ENCODE measurements at regions not wholly inside any gene's neighbourhood (a gene's known extent, or its start where the extent isn't known, plus 50 kb on each side); places are given as distances from the start of the nearest gene placed in this dataset.
"Not testable (repeated sequence)": the region's sequence is repeated elsewhere in the genome, so short reads cannot be mapped to it uniquely, and the experiment has no call there.

GRCh38 chr4:114103908-114104307 is 124.5 kb upstream of the ARSJ start:
- DNase-seq: no peak
- Mint-ChIP-seq H3K36me3 (no peaks in the 10 kb centered on the region), H3K9me3 (no peaks in the 10 kb centered on the region), H3K27me3 (peaks cover 4 to 15% (median 6%) of the 10 kb centered on the region in 3 donors), H3K27ac (no peak overlapping the region), H3K4me1 (no peaks in the 10 kb centered on the region), H3K4me3 (no peak overlapping the region)
- no peak for ATAC-seq (ENCODE audit: low read depth in 2 of 2)

- DNase-seq (no peak), ATAC-seq (ENCODE audit: low read depth in 2 of 2) (no peak)
- no peak overlapping the region for H3K4me3 Mint-ChIP-seq
- no peaks in the 10 kb centered on the region for H3K36me3 Mint-ChIP-seq
- H3K4me1 Mint-ChIP-seq: no peaks in the 10 kb centered on the region
- peaks cover 0 to 8% (median 6%) of the 10 kb centered on the region in 3 donors for H3K27me3 Mint-ChIP-seq
- H3K27ac Mint-ChIP-seq: peak overlapping the region in 2 of 6 donors; percentile 36 to 53
- no peaks in the 10 kb centered on the region for H3K9me3 Mint-ChIP-seq
Observed at GRCh38 chr4:114108869-114109268, 129.4 kb upstream of the ARSJ start.

- no peak for ATAC-seq (ENCODE audit: low read depth in 2 of 2)
- no peaks in the 10 kb centered on the region for H3K36me3 Mint-ChIP-seq
- H3K27ac Mint-ChIP-seq: no peak overlapping the region
- no peak for DNase-seq
- no peaks in the 10 kb centered on the region for H3K4me1 Mint-ChIP-seq
- peaks cover 0 to 3% (median 2%) of the 10 kb centered on the region in 3 donors for H3K27me3 Mint-ChIP-seq
- no peaks in the 10 kb centered on the region for H3K9me3 Mint-ChIP-seq
- H3K4me3 Mint-ChIP-seq: no peak overlapping the region
Observed at GRCh38 chr4:114109776-114110175, 130.3 kb upstream of the ARSJ start.

- no peaks in the 10 kb centered on the region for H3K9me3 Mint-ChIP-seq
- H3K27ac Mint-ChIP-seq: no peak overlapping the region
- H3K36me3 Mint-ChIP-seq: no peaks in the 10 kb centered on the region
- H3K27me3 Mint-ChIP-seq: no peaks in the 10 kb centered on the region
- H3K4me1 Mint-ChIP-seq: no peaks in the 10 kb centered on the region
- DNase-seq (no peak), ATAC-seq (ENCODE audit: low read depth in 2 of 2) (no peak)
- H3K4me3 Mint-ChIP-seq: no peak overlapping the region
Observed at GRCh38 chr4:114115526-114115925, 136.1 kb upstream of the ARSJ start.

- no peak for ATAC-seq (ENCODE audit: low read depth in 2 of 2)
- Mint-ChIP-seq H3K36me3 (no peaks in the 10 kb centered on the region), H3K4me1 (no peaks in the 10 kb centered on the region), H3K9me3 (no peaks in the 10 kb centered on the region), H3K27me3 (no peaks in the 10 kb centered on the region), H3K27ac (no peak overlapping the region), H3K4me3 (no peak overlapping the region)
- DNase-seq: no peak
Observed at GRCh38 chr4:114116861-114117260, 137.4 kb upstream of the ARSJ start.

- Mint-ChIP-seq H3K27ac (no peak overlapping the region), H3K27me3 (peaks cover 0 to 12% (median 0%) of the 10 kb centered on the region in 3 donors), H3K9me3 (peaks cover 0 to 18% (median 5%) of the 10 kb centered on the region in 7 donors), H3K4me3 (no peak overlapping the region), H3K36me3 (no peaks in the 10 kb centered on the region), H3K4me1 (no peaks in the 10 kb centered on the region)
- DNase-seq (no peak), ATAC-seq (ENCODE audit: low read depth in 2 of 2) (no peak)
Observed at GRCh38 chr4:114121221-114121620, 141.8 kb upstream of the ARSJ start.

GRCh38 chr4:114132199-114132598 is 152.8 kb upstream of the ARSJ start:
- Mint-ChIP-seq H3K9me3 (peaks cover 0 to 6% (median 0%) of the 10 kb centered on the region in 7 donors), H3K36me3 (no peaks in the 10 kb centered on the region), H3K27me3 (peaks cover 5 to 18% (median 8%) of the 10 kb centered on the region in 3 donors), H3K4me1 (no peaks in the 10 kb centered on the region), H3K27ac (no peak overlapping the region), H3K4me3 (no peak overlapping the region)
- ATAC-seq (ENCODE audit: low read depth in 2 of 2) (no peak), DNase-seq (no peak)

- H3K4me3 Mint-ChIP-seq: no peak overlapping the region
- peaks cover 5 to 12% (median 8%) of the 10 kb centered on the region in 3 donors for H3K27me3 Mint-ChIP-seq
- no peaks in the 10 kb centered on the region for H3K36me3 Mint-ChIP-seq
- ATAC-seq (ENCODE audit: low read depth in 2 of 2) (peak in 1 of 2 donors; percentile 49), DNase-seq (no peak)
- peaks cover 0 to 6% (median 0%) of the 10 kb centered on the region in 7 donors for H3K9me3 Mint-ChIP-seq
- no peaks in the 10 kb centered on the region for H3K4me1 Mint-ChIP-seq
- no peak overlapping the region for H3K27ac Mint-ChIP-seq
Observed at GRCh38 chr4:114132830-114133229, 153.4 kb upstream of the ARSJ start.

GRCh38 chr4:114136069-114136468 is 156.6 kb upstream of the ARSJ start:
- no peaks in the 10 kb centered on the region for H3K36me3 Mint-ChIP-seq
- H3K4me3 Mint-ChIP-seq: no peak overlapping the region
- no peaks in the 10 kb centered on the region for H3K4me1 Mint-ChIP-seq
- ATAC-seq (ENCODE audit: low read depth in 2 of 2) (no peak), DNase-seq (no peak)
- H3K27ac Mint-ChIP-seq: peak overlapping the region in 1 of 6 donors; percentile 47
- H3K27me3 Mint-ChIP-seq: peaks cover 4 to 15% (median 5%) of the 10 kb centered on the region in 3 donors
- peaks cover 0 to 10% (median 2%) of the 10 kb centered on the region in 7 donors for H3K9me3 Mint-ChIP-seq

- no peaks in the 10 kb centered on the region for H3K36me3 Mint-ChIP-seq
- ATAC-seq (ENCODE audit: low read depth in 2 of 2): no peak
- no peak for DNase-seq
- H3K4me3 Mint-ChIP-seq: no peak overlapping the region
- peaks cover 0 to 7% (median 2%) of the 10 kb centered on the region in 7 donors for H3K9me3 Mint-ChIP-seq
- H3K27me3 Mint-ChIP-seq: peaks cover 0 to 10% (median 2%) of the 10 kb centered on the region in 3 donors
- no peak overlapping the region for H3K27ac Mint-ChIP-seq
- H3K4me1 Mint-ChIP-seq: no peaks in the 10 kb centered on the region
Observed at GRCh38 chr4:114137984-114138383, 158.5 kb upstream of the ARSJ start.

GRCh38 chr4:114146947-114147618 is 167.6 kb upstream of the ARSJ start:
- Mint-ChIP-seq H3K4me1 (peaks cover 3 to 12% (median 5%) of the 10 kb centered on the region in 3 donors), H3K27ac (peak overlapping the region in 2 of 6 donors; percentile 53 to 88), H3K36me3 (no peaks in the 10 kb centered on the region), H3K27me3 (peaks cover 12 to 25% (median 13%) of the 10 kb centered on the region in 3 donors), H3K9me3 (peaks cover 0 to 9% (median 3%) of the 10 kb centered on the region in 7 donors), H3K4me3 (peak overlapping the region; percentile 32 to 82 (median 77))
- DNase-seq (no peak), ATAC-seq (ENCODE audit: low read depth in 2 of 2) (no peak)

GRCh38 chr4:114147619-114148208 is 168.3 kb upstream of the ARSJ start:
- Mint-ChIP-seq H3K27ac (peak overlapping the region in 1 of 6 donors; percentile 88), H3K4me3 (peak overlapping the region; percentile 32 to 82 (median 77)), H3K27me3 (peaks cover 12 to 25% (median 13%) of the 10 kb centered on the region in 3 donors), H3K4me1 (peaks cover 3 to 12% (median 5%) of the 10 kb centered on the region in 3 donors)
- not testable (repeated sequence) for ATAC-seq (ENCODE audit: low read depth in 2 of 2); H3K36me3 Mint-ChIP-seq; H3K9me3 Mint-ChIP-seq; DNase-seq

GRCh38 chr4:114148372-114149070 is 169.1 kb upstream of the ARSJ start:
- not testable (repeated sequence) for H3K4me3 Mint-ChIP-seq; DNase-seq; ATAC-seq (ENCODE audit: low read depth in 2 of 2); H3K9me3 Mint-ChIP-seq; H3K36me3 Mint-ChIP-seq; H3K27ac Mint-ChIP-seq
- peaks cover 3 to 12% (median 5%) of the 10 kb centered on the region in 3 donors for H3K4me1 Mint-ChIP-seq
- peaks cover 13 to 25% (median 13%) of the 10 kb centered on the region in 3 donors for H3K27me3 Mint-ChIP-seq
